22Rv1 (cell line): ENCODE measurements at regions not wholly inside any gene's neighbourhood (a gene's known extent, or its start where the extent isn't known, plus 50 kb on each side); places are given as distances from the start of the nearest gene placed in this dataset.

Experiments used
- ZFX ChIP-seq: fragments of 450-650 bp; IDR thresholded peaks from 2 replicates; pipeline ENCODE4 v1.6.1; 2017; ENCODE audit warnings: antibody characterized with exemption, borderline replicate concordance
- TF ChIP-seq, protein P1 (sequence below): fragments of 450-650 bp; IDR thresholded peaks from 2 replicates; pipeline ENCODE4 v1.5.1; 2017; ENCODE audit warnings: mild to moderate bottlenecking

DNA sequence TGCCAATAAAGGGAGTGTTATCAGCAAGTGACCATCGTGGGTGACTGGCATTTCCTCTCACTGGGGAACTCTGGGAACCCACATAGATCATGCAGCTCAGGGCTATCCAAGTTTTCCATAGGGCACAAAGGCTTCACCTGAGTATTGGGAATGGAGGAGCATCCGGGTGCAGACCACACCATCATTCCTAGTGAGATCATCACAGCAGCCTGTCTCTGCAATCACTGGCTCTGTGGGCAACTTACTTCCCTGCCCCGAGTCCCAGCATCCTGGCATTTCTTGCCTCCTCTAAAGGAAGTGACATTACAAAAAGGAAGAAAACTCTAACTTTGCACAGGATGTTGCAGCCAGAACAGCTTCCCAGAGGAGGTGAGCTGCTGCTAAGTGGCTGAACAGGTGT lies 80.6 kb upstream of the SHB start:
- TF ChIP-seq, protein P1, sequence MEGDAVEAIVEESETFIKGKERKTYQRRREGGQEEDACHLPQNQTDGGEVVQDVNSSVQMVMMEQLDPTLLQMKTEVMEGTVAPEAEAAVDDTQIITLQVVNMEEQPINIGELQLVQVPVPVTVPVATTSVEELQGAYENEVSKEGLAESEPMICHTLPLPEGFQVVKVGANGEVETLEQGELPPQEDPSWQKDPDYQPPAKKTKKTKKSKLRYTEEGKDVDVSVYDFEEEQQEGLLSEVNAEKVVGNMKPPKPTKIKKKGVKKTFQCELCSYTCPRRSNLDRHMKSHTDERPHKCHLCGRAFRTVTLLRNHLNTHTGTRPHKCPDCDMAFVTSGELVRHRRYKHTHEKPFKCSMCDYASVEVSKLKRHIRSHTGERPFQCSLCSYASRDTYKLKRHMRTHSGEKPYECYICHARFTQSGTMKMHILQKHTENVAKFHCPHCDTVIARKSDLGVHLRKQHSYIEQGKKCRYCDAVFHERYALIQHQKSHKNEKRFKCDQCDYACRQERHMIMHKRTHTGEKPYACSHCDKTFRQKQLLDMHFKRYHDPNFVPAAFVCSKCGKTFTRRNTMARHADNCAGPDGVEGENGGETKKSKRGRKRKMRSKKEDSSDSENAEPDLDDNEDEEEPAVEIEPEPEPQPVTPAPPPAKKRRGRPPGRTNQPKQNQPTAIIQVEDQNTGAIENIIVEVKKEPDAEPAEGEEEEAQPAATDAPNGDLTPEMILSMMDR: no peak
- no peak for TF ChIP-seq ZFX
